ENCODE measurements at regions not wholly inside any gene's neighbourhood (a gene's known extent, or its start where the extent isn't known, plus 50 kb on each side); places are given as distances from the start of the nearest gene placed in this dataset.

DNA sequence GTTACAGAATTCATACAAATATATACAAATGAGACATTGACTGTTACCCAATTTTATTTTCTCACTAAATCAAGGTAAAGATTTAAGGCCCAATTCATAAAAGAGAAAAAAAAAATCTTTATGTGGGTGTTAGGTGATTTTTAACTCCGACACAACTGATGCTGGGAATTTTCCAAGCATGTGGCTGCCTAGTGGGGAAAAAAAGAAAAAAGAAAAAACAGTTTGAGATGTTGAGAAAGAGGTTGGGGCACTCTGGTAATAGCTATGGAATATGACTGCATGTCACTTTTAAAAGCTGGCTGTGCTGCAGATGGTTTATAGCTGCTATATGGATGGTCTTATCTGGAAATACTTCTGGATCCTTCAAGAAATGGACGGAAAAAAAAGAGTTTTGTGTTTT, 739.9 kb upstream of the SOX9 start:
- Histone ChIP-seq H3K36me3 (no peaks in the 10 kb centered on the region), H3K27ac (no peak overlapping the region), H3K4me1 (no peaks in the 10 kb centered on the region), H3K4me3 (no peak overlapping the region), H3K9me3 (no peaks in the 10 kb centered on the region), H3K27me3 (no peaks in the 10 kb centered on the region)
- DNase-seq, result no peak
- intact Hi-C loops (cut with DNase I; ENCODE audit: low total_unique reads), result no loop called here
- WGBS, 5 donors, result 68 to 83% (median 72%) methylated on average over 2 of the region's 2 CpGs
- TF ChIP-seq, protein P1, sequence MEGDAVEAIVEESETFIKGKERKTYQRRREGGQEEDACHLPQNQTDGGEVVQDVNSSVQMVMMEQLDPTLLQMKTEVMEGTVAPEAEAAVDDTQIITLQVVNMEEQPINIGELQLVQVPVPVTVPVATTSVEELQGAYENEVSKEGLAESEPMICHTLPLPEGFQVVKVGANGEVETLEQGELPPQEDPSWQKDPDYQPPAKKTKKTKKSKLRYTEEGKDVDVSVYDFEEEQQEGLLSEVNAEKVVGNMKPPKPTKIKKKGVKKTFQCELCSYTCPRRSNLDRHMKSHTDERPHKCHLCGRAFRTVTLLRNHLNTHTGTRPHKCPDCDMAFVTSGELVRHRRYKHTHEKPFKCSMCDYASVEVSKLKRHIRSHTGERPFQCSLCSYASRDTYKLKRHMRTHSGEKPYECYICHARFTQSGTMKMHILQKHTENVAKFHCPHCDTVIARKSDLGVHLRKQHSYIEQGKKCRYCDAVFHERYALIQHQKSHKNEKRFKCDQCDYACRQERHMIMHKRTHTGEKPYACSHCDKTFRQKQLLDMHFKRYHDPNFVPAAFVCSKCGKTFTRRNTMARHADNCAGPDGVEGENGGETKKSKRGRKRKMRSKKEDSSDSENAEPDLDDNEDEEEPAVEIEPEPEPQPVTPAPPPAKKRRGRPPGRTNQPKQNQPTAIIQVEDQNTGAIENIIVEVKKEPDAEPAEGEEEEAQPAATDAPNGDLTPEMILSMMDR (IDR thresholded peaks at IDR 0.05), result no peak
- TF ChIP-seq EP300 (IDR thresholded peaks at IDR 0.05) (no peak), POLR2AphosphoS5 (IDR thresholded peaks at IDR 0.05) (no peak), POLR2A (IDR thresholded peaks at IDR 0.05) (no peak)

DNA sequence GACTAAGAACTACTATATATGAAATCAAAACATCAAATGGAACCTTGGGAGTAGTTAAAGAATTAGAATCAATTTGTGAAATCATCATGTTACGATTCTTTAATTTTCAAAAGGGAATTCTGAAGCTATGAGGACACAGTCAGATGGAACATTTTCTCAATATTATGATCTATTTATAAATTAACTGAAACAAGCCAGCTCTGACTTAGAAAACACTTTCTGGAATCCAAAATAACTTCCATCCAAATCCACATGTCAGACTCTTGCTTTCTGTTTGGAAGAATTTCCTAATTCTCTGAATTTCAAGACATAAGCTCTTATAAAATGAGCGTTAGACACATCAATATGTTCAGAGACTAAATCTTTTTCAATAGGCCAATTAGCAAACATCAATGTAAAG, 737.7 kb upstream of the SOX9 start:
- H3K4me3 ChIP-seq, result no peak overlapping the region
- 61 to 89% (median 82%) methylated on average over 2 of the region's 2 CpGs for WGBS, 5 donors
- intact Hi-C loops (cut with DNase I; ENCODE audit: low total_unique reads), result no loop called here
- no peak overlapping the region for H3K27ac ChIP-seq
- no peaks in the 10 kb centered on the region for H3K27me3 ChIP-seq
- no peaks in the 10 kb centered on the region for H3K36me3 ChIP-seq
- H3K4me1 ChIP-seq, result no peaks in the 10 kb centered on the region
- no peak for DNase-seq
- no peaks in the 10 kb centered on the region for H3K9me3 ChIP-seq
- TF ChIP-seq EP300 (IDR thresholded peaks at IDR 0.05) (no peak), POLR2A (IDR thresholded peaks at IDR 0.05) (no peak), POLR2AphosphoS5 (IDR thresholded peaks at IDR 0.05) (no peak)
- TF ChIP-seq, protein P1 (IDR thresholded peaks at IDR 0.05), result no peak

DNA sequence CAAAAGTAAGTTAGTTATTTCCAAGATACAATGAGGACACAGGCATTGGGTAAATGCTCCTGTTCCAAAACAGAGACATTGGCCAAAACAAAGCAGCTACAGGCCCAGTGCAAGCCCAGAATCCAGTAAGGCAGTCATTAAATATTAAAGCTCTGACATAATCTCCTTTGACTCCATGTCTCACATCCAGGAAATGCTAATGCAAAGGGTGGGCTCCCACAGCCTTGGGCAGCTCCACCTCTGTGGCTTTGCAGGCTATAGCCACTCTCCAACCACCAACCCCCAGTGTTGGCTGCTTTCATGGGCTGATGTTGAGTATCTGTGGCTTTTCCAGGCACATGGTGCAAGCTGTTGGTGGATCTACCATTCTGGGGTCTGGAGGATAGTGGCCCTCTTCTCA, 733.4 kb upstream of the SOX9 start:
- Histone ChIP-seq H3K9me3 (no peaks in the 10 kb centered on the region), H3K4me1 (no peaks in the 10 kb centered on the region), H3K4me3 (no peak overlapping the region), H3K36me3 (no peaks in the 10 kb centered on the region), H3K27ac (no peak overlapping the region), H3K27me3 (no peaks in the 10 kb centered on the region)
- TF ChIP-seq EP300 (IDR thresholded peaks at IDR 0.05), result no peak
- TF ChIP-seq, protein P1 (IDR thresholded peaks at IDR 0.05), result no peak
- TF ChIP-seq POLR2A (IDR thresholded peaks at IDR 0.05), result no peak
- TF ChIP-seq POLR2AphosphoS5 (IDR thresholded peaks at IDR 0.05), result no peak
- no peak for DNase-seq
- intact Hi-C loops (cut with DNase I; ENCODE audit: low total_unique reads), result no loop called here

DNA sequence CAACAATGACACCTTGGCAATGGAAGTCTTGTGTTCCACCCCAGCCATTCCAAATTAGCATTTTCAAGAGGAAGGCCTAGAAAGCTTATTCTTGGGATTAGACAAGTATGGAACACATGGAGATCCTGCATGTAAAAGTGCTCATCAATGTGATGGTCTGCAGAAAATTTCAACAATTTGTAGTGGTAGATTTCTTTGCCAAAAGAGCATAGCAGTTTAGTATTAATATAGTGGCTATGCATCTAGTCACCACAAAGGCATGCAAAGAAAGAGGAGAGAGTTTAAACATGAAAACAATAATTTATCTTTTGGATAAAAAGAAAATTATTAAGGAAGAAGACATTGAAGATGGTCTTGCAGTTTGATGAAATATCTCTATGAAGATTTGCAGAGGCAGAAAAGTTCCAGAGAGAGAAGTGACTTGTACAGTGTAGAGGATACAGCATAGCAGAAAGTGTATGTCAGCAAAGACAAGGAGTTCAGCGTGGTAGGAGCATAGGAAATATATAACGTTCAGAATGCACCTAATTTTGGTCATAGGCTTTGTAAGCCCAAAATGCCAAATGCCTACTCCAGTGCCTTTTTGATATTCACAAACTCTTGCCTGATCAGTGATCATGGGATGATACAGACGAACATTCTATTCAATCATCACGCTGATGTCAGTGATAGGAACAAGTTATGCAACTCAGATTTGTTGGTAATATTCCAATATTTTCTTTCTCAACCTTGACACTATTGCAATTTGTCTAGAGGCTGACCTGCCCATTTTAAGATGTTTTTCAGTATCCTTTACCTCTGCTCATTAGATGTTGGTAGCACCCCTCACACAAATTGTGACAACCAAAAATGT, 727.9 kb upstream of the SOX9 start:
- Histone ChIP-seq H3K27ac (no peak overlapping the region), H3K4me1 (no peaks in the 10 kb centered on the region), H3K4me3 (no peak overlapping the region), H3K36me3 (no peaks in the 10 kb centered on the region), H3K9me3 (no peaks in the 10 kb centered on the region), H3K27me3 (no peaks in the 10 kb centered on the region)
- WGBS, 5 donors, result 75 to 89% (median 85%) methylated on average over 4 of the region's 4 CpGs
- TF ChIP-seq, protein P1 (IDR thresholded peaks at IDR 0.05), result no peak
- DNase-seq, result no peak
- intact Hi-C loops (cut with DNase I; ENCODE audit: low total_unique reads), result no loop called here

All from stomach (tissue), 8 donors.